ENCODE measurements at regions not wholly inside any gene's neighbourhood (a gene's known extent, or its start where the extent isn't known, plus 50 kb on each side); places are given as distances from the start of the nearest gene placed in this dataset.

DNA sequence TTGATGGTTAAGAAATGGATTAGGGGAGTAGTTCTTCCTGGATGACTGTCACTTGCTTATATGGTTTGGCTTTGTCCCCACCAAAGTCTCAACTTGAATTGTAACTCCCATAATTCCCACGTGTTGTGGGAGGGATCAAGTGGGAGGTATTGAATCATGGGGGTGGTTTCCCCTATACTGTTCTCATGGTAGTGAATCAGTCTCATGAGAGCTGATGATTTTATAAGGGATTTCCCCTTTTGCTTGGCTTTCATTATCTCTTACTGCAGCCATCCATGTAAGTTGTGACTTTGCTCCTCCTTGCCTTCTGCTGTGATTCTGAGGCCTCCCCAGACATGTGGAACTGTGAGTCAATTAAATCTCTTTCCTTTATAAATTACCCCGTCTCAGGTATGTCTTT lies 1621.1 kb downstream of the MRPL39 start:
- TF ChIP-seq, protein P1, sequence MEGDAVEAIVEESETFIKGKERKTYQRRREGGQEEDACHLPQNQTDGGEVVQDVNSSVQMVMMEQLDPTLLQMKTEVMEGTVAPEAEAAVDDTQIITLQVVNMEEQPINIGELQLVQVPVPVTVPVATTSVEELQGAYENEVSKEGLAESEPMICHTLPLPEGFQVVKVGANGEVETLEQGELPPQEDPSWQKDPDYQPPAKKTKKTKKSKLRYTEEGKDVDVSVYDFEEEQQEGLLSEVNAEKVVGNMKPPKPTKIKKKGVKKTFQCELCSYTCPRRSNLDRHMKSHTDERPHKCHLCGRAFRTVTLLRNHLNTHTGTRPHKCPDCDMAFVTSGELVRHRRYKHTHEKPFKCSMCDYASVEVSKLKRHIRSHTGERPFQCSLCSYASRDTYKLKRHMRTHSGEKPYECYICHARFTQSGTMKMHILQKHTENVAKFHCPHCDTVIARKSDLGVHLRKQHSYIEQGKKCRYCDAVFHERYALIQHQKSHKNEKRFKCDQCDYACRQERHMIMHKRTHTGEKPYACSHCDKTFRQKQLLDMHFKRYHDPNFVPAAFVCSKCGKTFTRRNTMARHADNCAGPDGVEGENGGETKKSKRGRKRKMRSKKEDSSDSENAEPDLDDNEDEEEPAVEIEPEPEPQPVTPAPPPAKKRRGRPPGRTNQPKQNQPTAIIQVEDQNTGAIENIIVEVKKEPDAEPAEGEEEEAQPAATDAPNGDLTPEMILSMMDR (IDR thresholded peaks at IDR 0.05) = no peak
- no peak for TF ChIP-seq EZH2 (IDR thresholded peaks at IDR 0.05; ENCODE audit: borderline replicate concordance, insufficient read depth, low read depth, low read length, poor library complexity, severe bottlenecking)

Data from B cell (primary cell).